SK-MEL-5 (cell line): ENCODE measurements at regions not wholly inside any gene's neighbourhood (a gene's known extent, or its start where the extent isn't known, plus 50 kb on each side); places are given as distances from the start of the nearest gene placed in this dataset.
A peak's percentile ranks its signal among the peaks of the same experiment; 100 is the strongest.
"Not testable (repeated sequence)": the region's sequence is repeated elsewhere in the genome, so short reads cannot be mapped to it uniquely, and the experiment has no call there.

Experiments
- DNase-seq: peaks from one replicate; pipeline ENCODE4 v3.0.0-alpha.2; 2016; ENCODE audit warnings: low read depth, low spot score
- in situ Hi-C: cut with HindIII; loops from 2 replicates; pipeline ENCODE4 v1.10.0; 2016; ENCODE audit warnings: low sequenced_read_pairs, high pct_unique_total_duplicates, low pct_unique_long_range_greater_than_20kb

DNA sequence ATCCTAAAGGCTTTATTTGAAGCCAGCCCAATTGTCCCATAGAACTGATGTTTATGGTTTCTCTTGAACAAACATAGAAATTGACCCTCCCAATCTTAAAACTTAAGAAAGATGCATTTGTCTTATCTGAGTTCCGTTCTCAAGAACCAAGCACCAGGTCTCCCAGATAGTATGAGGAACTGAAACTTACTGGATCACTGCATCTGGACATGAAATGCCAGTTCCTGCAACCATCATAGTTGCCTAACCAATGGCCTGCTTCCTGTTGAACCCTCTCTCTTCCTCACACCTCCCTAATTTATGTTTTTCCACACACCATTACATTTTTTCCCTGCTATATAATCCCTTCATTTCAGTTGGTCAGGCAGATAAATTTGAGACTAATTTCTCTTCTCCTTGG, 478.9 kb downstream of the HTR1A start:
- DNase-seq: no peak
- in situ Hi-C loops: no loop called here

DNA sequence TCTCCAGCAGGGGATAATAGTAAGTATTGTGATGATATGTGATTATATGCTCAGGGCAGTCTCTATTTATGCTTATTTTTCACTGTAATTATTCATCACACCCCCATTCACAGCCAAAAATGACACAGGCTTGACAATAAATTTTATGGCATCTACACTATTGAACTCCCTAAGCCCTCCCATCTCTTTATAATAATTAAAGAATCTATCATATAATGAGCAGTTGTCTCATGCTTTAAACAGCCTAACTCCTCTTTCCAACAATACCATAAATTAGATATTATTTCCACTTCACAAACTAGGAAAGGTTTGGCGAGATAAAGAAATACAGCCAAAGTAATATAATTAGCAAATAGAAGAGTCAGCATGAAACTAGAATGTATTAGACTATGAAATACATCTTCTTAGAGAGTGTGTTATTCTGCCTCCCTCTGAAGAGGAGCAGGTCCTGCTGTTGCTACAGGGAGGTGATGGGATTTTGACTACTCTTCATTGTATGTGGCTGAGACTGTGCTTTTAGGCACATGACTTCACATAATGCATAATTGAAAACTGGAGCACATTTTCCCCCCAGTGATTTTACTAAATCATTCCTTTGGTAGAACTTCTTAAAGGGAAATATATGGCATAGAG, 488.8 kb downstream of the HTR1A start:
- no peak for DNase-seq
- in situ Hi-C loops: no loop called here

DNA sequence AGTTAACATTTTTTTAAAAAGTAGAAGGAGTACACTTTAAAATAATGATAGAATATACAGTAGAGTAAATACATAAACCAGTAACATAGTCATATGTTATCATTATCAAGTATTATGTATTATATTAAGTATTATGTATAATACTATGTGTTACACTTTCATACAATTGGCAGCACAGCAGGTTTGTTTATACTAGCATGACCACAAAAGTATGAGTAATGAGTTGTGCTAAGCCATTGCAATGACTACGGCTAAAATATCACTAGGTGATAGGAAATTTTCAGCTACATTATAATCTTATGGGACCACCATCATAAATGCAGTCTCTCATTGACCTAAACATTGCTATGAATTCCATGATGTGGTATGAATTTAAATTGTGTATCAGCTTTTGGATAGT, 506.0 kb downstream of the HTR1A start:
- in situ Hi-C loops: no loop called here
- DNase-seq: no peak

DNA sequence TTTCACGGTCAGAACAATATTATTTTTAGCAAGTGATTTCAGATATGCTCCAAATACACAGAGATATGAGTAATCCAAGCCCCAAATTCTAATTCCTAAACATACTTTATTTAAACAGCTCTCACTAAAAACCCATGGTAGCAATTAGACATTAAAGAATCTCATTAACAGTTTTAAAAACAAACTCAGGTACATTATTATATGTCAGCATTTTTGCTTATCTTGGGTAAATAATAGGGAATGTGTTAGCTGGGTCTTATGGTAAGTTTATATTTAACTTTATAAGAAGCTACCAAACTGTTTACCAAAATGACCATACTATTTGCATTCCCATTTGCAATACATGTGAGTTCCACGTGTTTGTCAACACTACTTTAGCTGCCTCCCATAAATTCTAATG, 511.1 kb downstream of the HTR1A start:
- in situ Hi-C loops: no loop called here
- no peak for DNase-seq

DNA sequence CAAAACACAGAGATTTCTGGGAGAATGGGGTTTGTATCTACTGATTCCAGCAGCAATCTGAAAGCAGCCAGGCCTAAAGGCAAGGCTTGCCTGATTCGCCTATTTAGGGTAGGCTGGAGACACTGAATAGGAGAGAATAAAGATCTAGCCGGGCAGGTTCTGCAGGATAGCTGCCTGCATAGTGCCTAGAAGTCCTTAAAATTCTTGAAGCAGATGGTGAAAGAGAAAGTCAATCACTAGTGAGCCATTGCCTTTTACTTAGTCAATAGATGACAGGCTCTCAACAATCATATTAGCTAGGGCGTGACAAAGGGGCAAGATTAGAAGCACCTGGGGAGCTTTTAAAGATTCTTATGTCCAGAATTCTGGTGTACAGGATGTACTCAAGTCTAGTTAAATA, 522.7 kb downstream of the HTR1A start:
- DNase-seq: no peak
- in situ Hi-C loops: no loop called here

DNA sequence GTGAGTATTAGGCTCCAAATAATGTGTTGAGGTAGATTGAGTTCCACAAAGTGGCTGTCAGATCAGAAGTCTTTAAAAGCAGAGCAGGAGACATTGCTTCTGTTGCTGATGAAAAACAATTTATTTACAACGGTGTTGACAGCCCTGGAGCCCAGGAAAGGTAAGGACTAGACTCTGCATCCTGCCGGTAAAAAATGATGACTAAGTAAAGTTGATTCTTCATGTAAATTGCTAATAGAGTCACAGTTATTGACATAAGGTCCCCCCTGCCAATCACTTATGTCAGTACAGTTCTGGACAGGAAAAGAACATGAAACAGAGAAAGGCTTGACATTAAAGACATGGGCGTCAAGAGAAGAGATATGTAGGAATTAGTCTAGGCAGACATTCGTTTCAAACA, 552.5 kb downstream of the HTR1A start:
- no peak for DNase-seq
- in situ Hi-C loops: no loop called here

DNA sequence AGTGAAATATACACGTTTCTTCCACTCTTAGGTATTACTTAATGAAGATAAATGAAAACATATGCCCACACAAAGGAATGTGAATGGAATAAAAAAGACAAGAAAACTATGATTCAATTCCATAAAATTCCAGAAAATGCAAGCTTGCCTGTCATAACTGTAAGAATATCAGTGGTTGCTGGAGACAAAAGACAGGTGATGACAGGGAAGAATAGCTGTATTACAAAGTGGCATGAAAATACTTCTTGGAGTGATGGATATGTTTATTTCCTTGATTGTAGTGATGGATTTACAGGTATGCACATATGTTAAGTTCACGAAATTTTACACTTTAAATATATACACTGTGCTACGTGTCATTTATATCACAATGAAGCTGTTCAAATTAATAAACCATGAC, 553.3 kb downstream of the HTR1A start:
- no peak for DNase-seq
- in situ Hi-C loops: no loop called here

DNA sequence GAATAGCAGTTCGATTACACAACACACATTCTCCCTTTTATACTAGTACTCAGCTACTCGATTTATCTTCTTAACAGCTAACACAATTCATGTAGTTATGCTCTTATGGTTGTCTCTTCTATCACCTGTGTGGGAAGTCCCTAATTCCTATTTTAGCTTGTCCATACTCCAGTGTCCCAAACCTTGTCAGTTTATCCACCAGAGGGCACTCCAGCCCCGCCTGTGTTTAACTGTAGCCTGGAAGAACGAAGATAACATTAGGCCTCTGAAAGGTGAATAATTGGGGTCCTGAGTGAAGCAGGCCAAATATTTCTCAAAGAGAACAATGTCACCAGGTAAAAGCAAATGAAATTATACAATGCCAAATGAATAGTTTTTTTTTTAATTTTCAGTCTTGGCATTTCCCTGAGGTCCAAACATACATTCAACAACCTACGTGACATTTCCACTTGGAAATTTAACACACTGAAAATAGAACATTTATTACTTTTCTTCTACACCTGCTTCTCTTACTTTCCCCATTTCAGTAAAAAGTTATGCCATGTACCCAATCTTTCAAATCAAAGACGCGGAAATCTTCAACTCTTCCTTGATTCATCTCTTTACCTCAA, 560.7 kb downstream of the HTR1A start:
- in situ Hi-C loops: no loop called here
- peak; percentile 75 for DNase-seq

DNA sequence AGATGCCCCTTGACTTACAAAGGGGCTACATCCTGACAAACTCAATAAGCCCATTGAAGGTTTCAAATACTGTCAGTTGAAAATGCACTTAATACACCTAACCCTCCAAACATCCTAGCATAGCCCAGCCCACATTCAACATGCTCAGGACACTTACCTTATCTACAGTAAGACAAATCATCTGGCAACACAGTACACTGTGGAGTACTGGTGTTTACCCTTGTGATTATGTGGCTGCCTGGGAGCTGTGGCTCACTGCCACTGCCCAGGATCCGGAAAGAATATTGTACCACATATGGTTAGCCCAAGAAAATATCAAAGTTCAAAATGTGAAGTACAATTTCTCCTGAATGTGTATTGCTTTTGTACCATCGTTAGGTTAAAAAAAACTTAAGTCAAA, 562.2 kb downstream of the HTR1A start:
- DNase-seq: no peak
- in situ Hi-C loops: no loop called here

DNA sequence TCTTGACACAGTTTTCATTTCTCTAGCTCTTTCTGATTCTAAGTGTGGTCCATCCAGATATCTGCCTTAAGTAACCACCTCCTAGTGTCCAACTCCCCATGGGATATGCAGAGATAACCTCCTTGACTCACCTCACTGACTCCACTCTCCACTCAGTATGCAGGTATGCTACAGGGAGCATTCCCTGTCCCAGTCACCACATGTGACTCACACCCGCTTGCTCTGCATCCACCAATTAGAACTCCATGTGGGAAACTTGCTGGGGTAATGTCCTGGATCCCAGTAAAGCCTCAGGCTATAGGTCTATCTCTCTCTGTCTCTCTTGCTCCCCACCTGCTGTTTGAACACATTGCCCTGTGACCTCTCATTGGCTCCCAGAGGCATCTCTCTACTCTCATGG, 563.9 kb downstream of the HTR1A start:
- no peak for DNase-seq
- in situ Hi-C loops: no loop called here

DNA sequence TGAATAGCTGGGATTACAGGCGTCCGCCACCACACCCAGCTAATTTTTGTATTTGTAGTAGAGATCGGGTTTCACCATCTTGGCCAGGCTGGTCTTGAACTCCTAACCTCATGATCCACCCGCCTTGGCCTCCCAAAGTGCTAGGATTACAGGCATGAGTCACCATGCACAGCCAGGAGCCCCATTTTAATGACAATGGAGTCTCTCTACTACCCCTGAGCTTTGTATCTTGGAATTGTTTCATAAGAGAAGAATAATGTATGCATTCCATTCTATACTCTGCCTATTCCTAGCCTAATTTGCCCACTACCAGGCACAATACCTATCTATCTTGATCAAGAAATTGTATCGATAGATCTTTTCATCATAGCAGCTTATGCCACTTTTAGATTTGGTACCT, 574.1 kb downstream of the HTR1A start:
- in situ Hi-C loops, DNase-seq: not testable (repeated sequence)

DNA sequence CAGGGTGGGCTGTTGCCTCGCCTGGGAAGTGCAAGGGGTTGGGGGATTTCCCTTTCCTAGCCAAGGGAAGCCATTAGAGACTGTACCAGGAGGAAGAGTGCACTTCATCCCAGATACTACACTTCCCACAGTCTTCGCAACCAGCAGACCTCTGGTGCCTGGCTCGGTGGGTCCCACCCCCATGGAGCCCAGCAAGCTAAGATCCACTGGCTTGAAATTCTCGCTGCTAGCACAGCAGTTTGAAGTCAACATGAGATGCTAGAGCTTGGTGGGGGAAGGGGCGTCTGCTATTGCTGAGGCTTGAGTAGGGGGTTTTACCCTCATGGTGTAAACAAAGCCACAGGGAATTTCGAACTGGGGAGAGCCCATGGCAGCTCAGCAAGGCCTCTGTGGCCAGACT, 586.4 kb downstream of the HTR1A start:
- DNase-seq: no peak
- in situ Hi-C loops: no loop called here

DNA sequence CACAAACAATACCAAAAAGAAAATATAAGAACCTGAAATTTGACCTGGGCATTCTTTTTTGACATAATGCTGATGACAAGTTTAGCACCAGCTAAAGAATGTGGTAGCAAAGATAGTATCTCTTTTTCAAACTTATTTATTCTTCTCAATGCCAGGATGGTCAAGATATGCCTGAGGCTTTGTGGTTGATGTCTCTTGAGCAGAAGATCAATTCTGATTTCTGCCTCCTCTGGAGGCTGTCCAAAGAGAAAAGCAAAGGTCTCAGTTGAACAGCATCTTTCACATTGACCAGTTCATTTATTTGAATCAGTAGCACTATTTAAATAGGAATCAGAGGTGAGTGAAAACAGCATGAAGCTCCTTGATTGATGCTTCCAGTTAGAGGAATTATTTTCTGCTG, 588.2 kb downstream of the HTR1A start:
- DNase-seq: no peak
- in situ Hi-C loops: no loop called here

DNA sequence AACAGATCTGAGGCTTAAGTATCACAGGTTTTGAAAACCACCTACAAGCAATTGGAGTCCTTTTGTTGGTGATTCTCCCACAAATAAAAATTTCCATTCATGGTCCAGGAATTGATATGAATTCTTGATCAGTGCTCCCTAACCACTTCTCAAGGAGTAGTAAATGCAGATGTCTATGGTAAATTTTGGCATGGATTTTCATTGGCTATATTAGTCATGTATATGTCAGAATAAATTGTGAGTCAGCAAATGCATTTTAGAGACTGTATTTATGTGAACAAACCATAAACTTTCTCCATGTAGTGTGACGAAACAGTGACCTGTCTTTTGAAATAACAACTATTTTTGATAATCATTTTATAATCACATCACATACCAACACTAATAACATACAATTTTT, 611.1 kb downstream of the HTR1A start:
- no peak for DNase-seq
- in situ Hi-C loops: no loop called here

DNA sequence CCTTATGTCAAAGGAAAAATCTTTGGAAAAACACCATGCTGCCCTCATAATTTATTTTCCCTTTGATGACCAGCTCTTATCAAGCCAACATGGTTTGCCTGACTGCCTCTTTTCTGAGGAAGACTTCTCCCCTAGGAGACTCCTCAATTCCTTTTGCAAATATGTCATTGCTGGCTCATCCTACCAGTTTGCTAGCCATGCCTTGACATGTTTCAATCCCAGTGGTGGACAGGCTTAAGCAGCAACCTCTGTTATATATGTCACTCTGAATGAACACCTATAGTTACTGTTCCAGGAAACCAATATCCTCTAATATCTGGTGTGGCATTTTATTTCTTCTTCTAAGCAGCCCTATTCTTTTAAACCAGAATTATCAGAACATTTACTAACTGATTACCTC, 615.8 kb downstream of the HTR1A start:
- in situ Hi-C loops: no loop called here
- DNase-seq: no peak

DNA sequence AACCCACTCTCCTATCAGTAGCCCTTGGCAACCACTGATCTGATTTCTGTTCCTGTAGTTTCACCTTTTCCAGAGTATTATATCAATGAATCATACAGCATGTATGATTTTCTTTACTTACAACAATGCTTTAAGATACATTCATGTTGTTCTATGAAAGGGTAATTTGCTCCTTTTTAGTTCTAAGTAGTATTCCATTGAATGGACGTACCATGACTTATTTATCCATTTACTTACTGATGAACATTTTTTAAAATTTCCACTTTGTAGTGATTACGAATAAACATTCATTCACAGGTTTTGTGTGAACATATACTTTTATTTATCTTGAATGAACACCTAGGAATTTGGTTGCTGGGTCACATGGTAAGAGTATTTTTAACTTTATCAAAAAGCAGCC, 620.8 kb downstream of the HTR1A start:
- DNase-seq: no peak
- in situ Hi-C loops: no loop called here

DNA sequence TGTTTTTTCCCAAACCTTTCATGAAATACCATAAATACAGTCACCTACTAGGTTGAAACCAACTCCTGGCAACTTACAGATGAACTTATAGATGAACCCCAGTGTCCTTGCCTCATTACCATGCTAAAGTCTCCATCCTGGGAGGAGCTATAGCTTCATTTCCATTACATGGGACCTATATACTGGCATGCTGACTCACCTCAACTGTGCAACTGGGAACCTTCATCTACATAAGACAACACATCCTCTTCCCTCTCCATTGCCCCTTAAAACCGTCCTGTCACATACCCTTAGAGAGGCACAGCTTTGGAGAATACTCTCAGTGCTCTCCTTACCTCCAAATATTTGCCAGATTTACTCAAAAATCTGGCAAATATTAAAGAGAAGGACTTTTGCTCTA, 638.3 kb downstream of the HTR1A start:
- in situ Hi-C loops: no loop called here
- no peak for DNase-seq

DNA sequence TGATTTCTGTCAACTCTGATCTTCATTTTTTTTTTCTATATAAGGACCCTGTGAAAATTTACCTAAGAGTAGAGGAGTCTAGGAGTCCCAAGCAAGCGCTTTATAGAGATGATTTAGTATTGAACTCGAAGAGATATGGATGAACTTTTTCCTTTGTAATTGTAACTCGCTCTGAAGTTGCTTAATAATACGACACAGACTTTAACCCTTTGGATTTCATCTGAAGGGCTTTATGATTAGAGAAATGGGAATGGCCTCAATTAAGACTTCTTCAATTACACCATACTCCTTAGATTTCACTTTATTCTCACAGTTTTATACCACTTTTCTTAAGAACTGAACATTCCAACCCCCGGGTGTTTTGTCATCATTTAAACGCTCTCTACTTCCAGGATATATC, 647.7 kb downstream of the HTR1A start:
- in situ Hi-C loops: no loop called here
- DNase-seq: no peak

DNA sequence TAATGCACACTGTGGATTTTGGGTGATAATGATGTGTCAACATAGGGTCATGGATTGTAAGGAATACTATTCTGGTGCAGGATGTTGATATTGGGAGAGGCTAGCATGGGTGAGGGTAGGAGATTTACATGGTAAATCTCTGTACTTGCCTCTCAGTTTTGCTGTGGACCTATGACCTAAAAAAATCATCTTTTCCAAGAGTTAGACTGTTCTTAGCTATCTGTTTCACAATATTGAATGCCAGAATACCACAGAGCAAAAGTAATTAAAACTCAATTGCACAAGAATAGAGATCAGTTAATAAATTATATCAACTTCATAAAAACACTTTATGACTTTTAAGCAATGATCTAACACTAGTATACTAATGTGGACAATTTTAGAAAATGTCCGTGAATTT, 651.6 kb downstream of the HTR1A start:
- in situ Hi-C loops: no loop called here
- no peak for DNase-seq

DNA sequence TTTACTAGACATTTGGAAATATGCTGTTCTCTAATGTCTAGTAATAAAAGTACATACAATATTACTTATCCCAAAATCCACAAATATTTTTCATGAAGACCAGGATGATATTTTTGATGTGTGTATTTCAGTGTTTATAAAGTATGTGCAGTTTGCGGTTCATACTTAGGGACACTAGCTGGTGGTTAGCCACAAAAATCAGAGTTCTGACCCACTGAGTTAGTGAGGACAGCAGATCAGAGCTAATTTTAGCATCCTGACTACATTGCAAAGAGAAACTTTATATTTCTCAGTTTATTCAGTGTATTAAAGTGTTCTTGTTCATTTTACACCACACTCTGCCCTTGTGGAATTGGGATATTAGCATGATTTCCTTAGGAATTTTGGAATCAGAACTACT, 655.3 kb downstream of the HTR1A start:
- in situ Hi-C loops: no loop called here
- DNase-seq: no peak
